Activated CD8-positive, alpha-beta T cell treated with anti-CD3 and anti-CD28 coated beads for 36 hours (primary cell): ENCODE measurements at regions not wholly inside any gene's neighbourhood (a gene's known extent, or its start where the extent isn't known, plus 50 kb on each side); places are given as distances from the start of the nearest gene placed in this dataset.
"Not testable (repeated sequence)": the region's sequence is repeated elsewhere in the genome, so short reads cannot be mapped to it uniquely, and the experiment has no call there.

Experiments used
- ATAC-seq: fragments of 200-7000 bp; cut with Tn5 transposase; one replicate; pipeline ENCODE4 v1.10.0; 2021; ENCODE audit warnings: mild to moderate bottlenecking, moderate library complexity
- CTCF ChIA-PET: fragments of 350-600 bp; sonication (Branson Sonifier 250); formaldehyde crosslinking; loops from one replicate; lab custom pipeline; 2021; ENCODE audit warnings: antibody characterized with exemption; lab: Charles Lee
- POLR2A ChIA-PET: fragments of 350-600 bp; sonication (Branson Sonifier 250); formaldehyde crosslinking; loops from one replicate; lab custom pipeline; 2021; ENCODE audit warnings: antibody characterized with exemption; lab: Charles Lee
- DNase-seq: peaks from one replicate; pipeline ENCODE4 v3.0.0-alpha.2; 2020
- H3K27ac Mint-ChIP-seq: one replicate; pipeline ENCODE4 v1.8.0; 2021; ENCODE audit warnings: mild to moderate bottlenecking, mixed read lengths
- H3K27me3 Mint-ChIP-seq: one replicate; pipeline ENCODE4 v1.8.0; 2021; ENCODE audit warnings: mixed read lengths
- H3K36me3 Mint-ChIP-seq: one replicate; pipeline ENCODE4 v1.8.0; 2021; ENCODE audit warnings: low read depth, mixed read lengths
- H3K4me1 Mint-ChIP-seq: one replicate; pipeline ENCODE4 v1.8.0; 2021; ENCODE audit warnings: low read depth, mixed read lengths
- H3K4me3 Mint-ChIP-seq: one replicate; pipeline ENCODE4 v1.8.0; 2021; ENCODE audit warnings: mild to moderate bottlenecking, moderate library complexity, mixed read lengths
- H3K9me3 Mint-ChIP-seq: one replicate; pipeline ENCODE4 v1.8.0; 2021; ENCODE audit warnings: mixed read lengths
- CTCF ChIP-seq: fragments of 200-600 bp; IDR thresholded peaks from one replicate; pipeline ENCODE4 v1.8.0; 2022; ENCODE audit warnings: antibody characterized with exemption, mild to moderate bottlenecking
- intact Hi-C: fragments of 100-400 bp; cut with micrococcal nuclease; formaldehyde crosslinking; loops from one replicate; pipeline ENCODE4 v1.10.0; 2022

GRCh38 chr2:89828416-89828815, 1136.9 kb downstream of the RPIA start:
- Mint-ChIP-seq H3K36me3 (peaks cover 22% of the 10 kb centered on the region), H3K9me3 (peaks cover 59% of the 10 kb centered on the region)
- H3K4me3 Mint-ChIP-seq, H3K4me1 Mint-ChIP-seq, intact Hi-C loops, H3K27ac Mint-ChIP-seq, CTCF ChIA-PET, H3K27me3 Mint-ChIP-seq, POLR2A ChIA-PET, ATAC-seq, DNase-seq: not testable (repeated sequence)

- not testable (repeated sequence) for H3K27me3 Mint-ChIP-seq, H3K4me3 Mint-ChIP-seq
These were observed 1137.6 kb downstream of the RPIA start for GRCh38 chr2:89828961-89829631.

GRCh38 chr2:89829828-89830227, 1138.4 kb downstream of the RPIA start:
- ChIA-PET CTCF (no interaction called here), POLR2A (no interaction called here)
- intact Hi-C loops: no loop called here
- ATAC-seq (no peak), DNase-seq (no peak)
- Mint-ChIP-seq H3K9me3 (peaks cover 55% of the 10 kb centered on the region), H3K36me3 (peaks cover 22% of the 10 kb centered on the region), H3K27me3 (no peaks in the 10 kb centered on the region), H3K27ac (no peak overlapping the region), H3K4me3 (no peak overlapping the region), H3K4me1 (no peaks in the 10 kb centered on the region)
- no peak for TF ChIP-seq CTCF

More at GRCh38 chr2:89828961-89829631, 1137.6 kb downstream of the RPIA start:
- DNase-seq, H3K27ac Mint-ChIP-seq, CTCF ChIA-PET, ATAC-seq, H3K4me1 Mint-ChIP-seq, POLR2A ChIA-PET, intact Hi-C loops: not testable (repeated sequence)
- Mint-ChIP-seq H3K36me3 (peaks cover 22% of the 10 kb centered on the region), H3K9me3 (peaks cover 53% of the 10 kb centered on the region)

GRCh38 chr2:89830341-89831218, 1139.1 kb downstream of the RPIA start:
- ATAC-seq, intact Hi-C loops, H3K27ac Mint-ChIP-seq, H3K4me3 Mint-ChIP-seq, H3K4me1 Mint-ChIP-seq, POLR2A ChIA-PET, CTCF ChIA-PET, H3K27me3 Mint-ChIP-seq, DNase-seq: not testable (repeated sequence)
- Mint-ChIP-seq H3K36me3 (peaks cover 23% of the 10 kb centered on the region), H3K9me3 (peaks cover 51% of the 10 kb centered on the region)

GRCh38 chr2:89831641-89832498, 1140.4 kb downstream of the RPIA start:
- H3K9me3 Mint-ChIP-seq: peaks cover 61% of the 10 kb centered on the region
- intact Hi-C loops: no loop called here
- TF ChIP-seq CTCF: no peak
- no peak for DNase-seq
- H3K36me3 Mint-ChIP-seq: peaks cover 34% of the 10 kb centered on the region
- ATAC-seq: no peak
- H3K27me3 Mint-ChIP-seq: no peaks in the 10 kb centered on the region
- H3K27ac Mint-ChIP-seq: no peak overlapping the region
- no peaks in the 10 kb centered on the region for H3K4me1 Mint-ChIP-seq
- ChIA-PET POLR2A (no interaction called here), CTCF (no interaction called here)
- H3K4me3 Mint-ChIP-seq: no peak overlapping the region

- H3K27ac Mint-ChIP-seq: no peak overlapping the region
- H3K27me3 Mint-ChIP-seq: no peaks in the 10 kb centered on the region
- peaks cover 41% of the 10 kb centered on the region for H3K36me3 Mint-ChIP-seq
- POLR2A ChIA-PET: no interaction called here
- H3K4me3 Mint-ChIP-seq: no peak overlapping the region
- CTCF ChIA-PET: no interaction called here
- intact Hi-C loops: no loop called here
- DNase-seq (no peak), ATAC-seq (no peak)
- TF ChIP-seq CTCF: no peak
- no peaks in the 10 kb centered on the region for H3K4me1 Mint-ChIP-seq
- peaks cover 62% of the 10 kb centered on the region for H3K9me3 Mint-ChIP-seq
These were observed 1141.8 kb downstream of the RPIA start for GRCh38 chr2:89833116-89833779.
